Panc1 (cell line): ENCODE measurements at regions not wholly inside any gene's neighbourhood (a gene's known extent, or its start where the extent isn't known, plus 50 kb on each side); places are given as distances from the start of the nearest gene placed in this dataset.

Experiments used
- ATAC-seq: fragments of 200-7000 bp; cut with Tn5 transposase; 2 replicates; pipeline ENCODE4 v1.9.1; 2020; ENCODE audit warnings: mild to moderate bottlenecking, moderate library complexity
- BruUV-seq: library from RNA; stranded (reverse); fragments of 400-500 nt; replicated peaks from 2 replicates; lab custom pipeline; 2021; lab: Mats Ljungman, UMichigan
- CTCF ChIA-PET: fragments of 300-600 bp; sonication (Branson Sonifier 250); formaldehyde crosslinking; loops from one replicate; lab custom pipeline; 2022; ENCODE audit warnings: antibody characterized with exemption; lab: Charles Lee
- POLR2A ChIA-PET: fragments of 300-600 bp; sonication (Branson Sonifier 250); formaldehyde crosslinking; loops from one replicate; lab custom pipeline; 2022; ENCODE audit warnings: antibody characterized with exemption; lab: Charles Lee
- DNase-seq: peaks from one replicate; pipeline ENCODE4 v3.0.0-alpha.2; 2010; ENCODE audit warnings: low read depth, low spot score
- H3K27ac ChIP-seq: 2 replicates; pipeline ENCODE4 v1.5.1; 2011; ENCODE audit warnings: mild to moderate bottlenecking, low read length, inconsistent platforms
- H3K27me3 ChIP-seq: fragments of 200-500 bp; sonication (Bioruptor generic); 2 replicates; pipeline ENCODE4 v1.6.0; 2014; ENCODE audit warnings: low read length, inconsistent platforms; ENCODE audit not compliant: control insufficient read depth, insufficient read depth
- H3K36me3 ChIP-seq: fragments of 200-500 bp; sonication (Bioruptor generic); 2 replicates; pipeline ENCODE4 v1.5.1; 2014; ENCODE audit warnings: inconsistent platforms, mild to moderate bottlenecking, low read length, moderate library complexity; ENCODE audit not compliant: control insufficient read depth, insufficient read depth
- H3K4me1 ChIP-seq: 2 replicates; pipeline ENCODE4 v1.5.1; 2011; ENCODE audit warnings: inconsistent platforms, mild to moderate bottlenecking, low read length, moderate library complexity; ENCODE audit not compliant: control insufficient read depth, insufficient read depth
- H3K4me3 ChIP-seq, 2 experiments: 2 replicates each; pipeline ENCODE4 v1.5.1; 2011 to 2012; ENCODE audit warnings: low read depth in 2 of 2, low read length in 2 of 2, mild to moderate bottlenecking in 2 of 2, inconsistent platforms in 1 of 2, moderate library complexity in 1 of 2
- H3K9me3 ChIP-seq: fragments of 200-500 bp; sonication (Bioruptor generic); 2 replicates; pipeline ENCODE4 v1.5.1; 2014; ENCODE audit warnings: low read depth, mild to moderate bottlenecking, inconsistent platforms, low read length, moderate library complexity; ENCODE audit not compliant: control insufficient read depth, insufficient read depth
- CTCF ChIP-seq: fragments of 450-650 bp; IDR thresholded peaks from 2 replicates; pipeline ENCODE4 v1.5.1; 2017; ENCODE audit warnings: mild to moderate bottlenecking
- POLR2AphosphoS5 ChIP-seq: IDR thresholded peaks from 2 replicates; pipeline ENCODE4 v1.6.1; 2012; ENCODE audit warnings: mild to moderate bottlenecking, low read depth, low read length, moderate library complexity
- REST ChIP-seq, 2 experiments: IDR thresholded peaks; 2 replicates each; pipeline ENCODE4 v1.6.1; 2011 to 2012; ENCODE audit warnings: low read depth in 2 of 2, control low read depth in 1 of 2, low read length in 1 of 2, mild to moderate bottlenecking in 1 of 2, moderate library complexity in 1 of 2; ENCODE audit not compliant: insufficient read depth in 1 of 2
- SIN3A ChIP-seq: IDR thresholded peaks from 2 replicates; pipeline ENCODE4 v1.6.1; 2012; ENCODE audit warnings: low read depth, mild to moderate bottlenecking, low read length, moderate library complexity, borderline replicate concordance; ENCODE audit not compliant: insufficient read depth
- TCF7L2 ChIP-seq: IDR thresholded peaks from 2 replicates; pipeline ENCODE4 v1.6.1; 2011; ENCODE audit warnings: mild to moderate bottlenecking, low read depth, low read length, inconsistent platforms
- in situ Hi-C: cut with HindIII; loops from 2 replicates; pipeline ENCODE4 v1.10.0; 2016; ENCODE audit warnings: low sequenced_read_pairs, low pct_unique_long_range_greater_than_20kb
- intact Hi-C: fragments of 100-400 bp; cut with micrococcal nuclease; formaldehyde crosslinking; loops from one replicate; pipeline ENCODE4 v1.10.0; 2022; ENCODE audit not compliant: unreplicated experiment

- in situ Hi-C loops = no loop called here
Observed at GRCh38 chr10:78559661-78560340, 509.0 kb upstream of the ZMIZ1 start.

GRCh38 chr10:78560341-78560688 is 508.5 kb upstream of the ZMIZ1 start:
- ATAC-seq (no peak), DNase-seq (no peak)
- POLR2A ChIA-PET = no interaction called here
- in situ Hi-C loops = no loop called here
- Histone ChIP-seq H3K4me1 (no peaks in the 10 kb centered on the region), H3K27ac (no peak overlapping the region), H3K27me3 (peaks cover 16% of the 10 kb centered on the region), H3K4me3 (no peak overlapping the region), H3K9me3 (no peaks in the 10 kb centered on the region), H3K36me3 (no peaks in the 10 kb centered on the region)
- TF ChIP-seq REST (IDR thresholded peaks at IDR 0.05; ENCODE audit: insufficient read depth in 1 of 2, low read depth in 2 of 2, low read length in 1 of 2) = no peak
- no peak for TF ChIP-seq POLR2AphosphoS5
- no peak for TF ChIP-seq CTCF
- TF ChIP-seq TCF7L2 = no peak
- TF ChIP-seq SIN3A = no peak
- CTCF ChIA-PET = no interaction called here
- intact Hi-C loops = no loop called here
- no TSS peak for BruUV-seq

More at GRCh38 chr10:78559661-78560340, 509.0 kb upstream of the ZMIZ1 start:
- no TSS peak for BruUV-seq
- Histone ChIP-seq H3K4me1 (no peaks in the 10 kb centered on the region), H3K36me3 (no peaks in the 10 kb centered on the region), H3K27ac (no peak overlapping the region), H3K9me3 (no peaks in the 10 kb centered on the region), H3K4me3 (no peak overlapping the region), H3K27me3 (peaks cover 16% of the 10 kb centered on the region)
- intact Hi-C loops = no loop called here
- DNase-seq (no peak), ATAC-seq (no peak)
- ChIA-PET POLR2A (no interaction called here), CTCF (no interaction called here)
- no peak for TF ChIP-seq SIN3A
- no peak for TF ChIP-seq CTCF
- no peak for TF ChIP-seq REST (IDR thresholded peaks at IDR 0.05; ENCODE audit: insufficient read depth in 1 of 2, low read depth in 2 of 2, low read length in 1 of 2)
- no peak for TF ChIP-seq POLR2AphosphoS5
- no peak for TF ChIP-seq TCF7L2
